ENCODE measurements at regions not wholly inside any gene's neighbourhood (a gene's known extent, or its start where the extent isn't known, plus 50 kb on each side); places are given as distances from the start of the nearest gene placed in this dataset.

- TF ChIP-seq CTCF (IDR thresholded peaks at IDR 0.05; ENCODE audit: low read depth, low read length) = no peak
- TF ChIP-seq EZH2phosphoT487 (IDR thresholded peaks at IDR 0.05; ENCODE audit: low read depth) = no peak
Measured at GRCh38 chr15:88974392-88974791, 61.2 kb upstream of the MFGE8 start.

Data from OCI-LY3 (cell line).